LNCaP clone FGC (cell line): ENCODE measurements at regions not wholly inside any gene's neighbourhood (a gene's known extent, or its start where the extent isn't known, plus 50 kb on each side); places are given as distances from the start of the nearest gene placed in this dataset.
"Not testable (repeated sequence)": the region's sequence is repeated elsewhere in the genome, so short reads cannot be mapped to it uniquely, and the experiment has no call there.

Experiments
- DNase-seq: peaks from one replicate; pipeline ENCODE4 v3.0.0-alpha.2; 2011; ENCODE audit warnings: low read depth
- H3K4me3 ChIP-seq: 2 replicates; pipeline ENCODE4 v1.5.1; 2011; ENCODE audit warnings: mild to moderate bottlenecking, low read depth, low read length, control low read depth
- CTCF ChIP-seq: IDR thresholded peaks from 2 replicates; pipeline ENCODE4 v1.5.1; 2012; ENCODE audit warnings: mild to moderate bottlenecking; ENCODE audit not compliant: control insufficient read depth, insufficient read depth; ENCODE audit errors: extremely low read depth

- no peak for DNase-seq
- no peak overlapping the region for H3K4me3 ChIP-seq
- TF ChIP-seq CTCF = no peak
Measured at GRCh38 chr5:71914281-71914680, 193.0 kb upstream of the MAP1B start.

GRCh38 chr5:71922584-71923106 lies 184.6 kb upstream of the MAP1B start:
- DNase-seq = no peak
- H3K4me3 ChIP-seq = no peak overlapping the region
- no peak for TF ChIP-seq CTCF

- no peak for TF ChIP-seq CTCF
- no peak for DNase-seq
- no peak overlapping the region for H3K4me3 ChIP-seq
Measured at GRCh38 chr5:71923755-71924154, 183.5 kb upstream of the MAP1B start.

- no peak for DNase-seq
- no peak overlapping the region for H3K4me3 ChIP-seq
- TF ChIP-seq CTCF = no peak
Measured at GRCh38 chr5:71924325-71924724, 182.9 kb upstream of the MAP1B start.

- no peak for TF ChIP-seq CTCF
- H3K4me3 ChIP-seq = peak overlapping the region; percentile 17; the same call in 1 of the 2 replicates
- DNase-seq = peak; percentile 92
Measured at GRCh38 chr5:71924980-71925379, 182.3 kb upstream of the MAP1B start.

GRCh38 chr5:71925608-71926091 lies 181.6 kb upstream of the MAP1B start:
- peak overlapping the region; percentile 17; the same call in 1 of the 2 replicates for H3K4me3 ChIP-seq
- no peak for TF ChIP-seq CTCF
- peak; percentile 82 for DNase-seq

- no peak for TF ChIP-seq CTCF
- DNase-seq = no peak
- no peak overlapping the region for H3K4me3 ChIP-seq
Measured at GRCh38 chr5:71929003-71929402, 178.3 kb upstream of the MAP1B start.

- DNase-seq, H3K4me3 ChIP-seq: not testable (repeated sequence)
Measured at GRCh38 chr5:71930554-71930953, 176.7 kb upstream of the MAP1B start.
